K562 (cell line): ENCODE measurements at regions not wholly inside any gene's neighbourhood (a gene's known extent, or its start where the extent isn't known, plus 50 kb on each side); places are given as distances from the start of the nearest gene placed in this dataset.
"Not testable (repeated sequence)": the region's sequence is repeated elsewhere in the genome, so short reads cannot be mapped to it uniquely, and the experiment has no call there.

ENCODE experiments used
- ATAC-seq: fragments of 200-7000 bp; cut with Tn5 transposase; 3 replicates; pipeline ENCODE4 v1.9.1; 2020; ENCODE audit warnings: moderate library complexity
- BruUV-seq: library from RNA; stranded (reverse); fragments of 400-500 nt; replicated peaks from 2 replicates; lab custom pipeline; 2021; lab: Mats Ljungman, UMichigan
- CTCF ChIA-PET: fragments of 300-600 bp; formaldehyde crosslinking; extraction: SDS; loops from one replicate; lab custom pipeline; 2021; ENCODE audit warnings: low intra/inter-chr PET ratio; lab: Yijun Ruan, JAX
- POLR2A ChIA-PET: fragments of 300-600, 350-650 bp; sonication (Branson Sonifier 250); formaldehyde crosslinking; extraction: SDS; loops from one replicate; lab custom pipeline; 2021; ENCODE audit warnings: antibody characterized with exemption, inconsistent platforms; lab: Yijun Ruan, JAX
- DNase-seq, 4 experiments: peaks; one replicate each; pipeline versions ENCODE4 v3.0.0 to v3.0.0-alpha.2; 2011 to 2018; ENCODE audit warnings: low spot score in 3 of 4, mixed read lengths in 3 of 4; ENCODE audit errors: extremely low read depth in 1 of 4
- FAIRE-seq: peaks from 2 replicates; lab custom pipeline; 2011; peaks lifted over from hg19 to GRCh38; lab: Jason Lieb, UNC
- H2AFZ ChIP-seq: 2 replicates; pipeline ENCODE4 v1.6.0; 2011; ENCODE audit warnings: low read depth, low read length, control low read depth, inconsistent platforms
- H3K27ac ChIP-seq: fragments of 200-600 bp; 3 replicates; pipeline ENCODE4 v1.8.0; 2011; ENCODE audit warnings: low read depth, mild to moderate bottlenecking, control low read depth, inconsistent platforms, low read length, moderate library complexity, mixed read lengths; ENCODE audit errors: extremely low read depth
- H3K27me3 ChIP-seq, 2 experiments: fragments of 300-600 bp in 1 of 2; 2 replicates in 1 of 2; 3 replicates in 1 of 2; pipeline versions ENCODE4 v1.6.0 to v1.8.0; 2011; ENCODE audit warnings: inconsistent platforms in 2 of 2, low read length in 2 of 2, mild to moderate bottlenecking in 1 of 2, mixed read lengths in 1 of 2, moderate library complexity in 1 of 2; ENCODE audit not compliant: control insufficient read depth in 2 of 2, insufficient read depth in 2 of 2
- H3K36me3 ChIP-seq: fragments of 300-600 bp; 3 replicates; pipeline ENCODE4 v1.8.0; 2011; ENCODE audit warnings: mild to moderate bottlenecking, low read length, inconsistent platforms; ENCODE audit not compliant: control insufficient read depth, insufficient read depth
- H3K4me1 ChIP-seq, 2 experiments: fragments of 200-600 bp in 1 of 2; replicated peaks in 1 of 2; 2 replicates in 1 of 2; 3 replicates in 1 of 2; pipeline versions ENCODE4 v1.5.1 to v1.8.0; 2011; ENCODE audit warnings: inconsistent platforms in 2 of 2, low read length in 2 of 2, mild to moderate bottlenecking in 1 of 2, mixed read lengths in 1 of 2, moderate library complexity in 1 of 2; ENCODE audit not compliant: control insufficient read depth in 2 of 2, insufficient read depth in 2 of 2
- H3K4me2 ChIP-seq: 2 replicates; pipeline ENCODE4 v1.6.1; 2011; ENCODE audit warnings: low read length, control low read depth, inconsistent platforms, mixed read lengths; ENCODE audit not compliant: insufficient read depth
- H3K4me3 ChIP-seq: fragments of 200-600 bp; sonication (generic), shearing (Covaris generic); 2 replicates; pipeline ENCODE4 v1.5.1; 2016; ENCODE audit warnings: control low read depth, inconsistent platforms
- H3K79me2 ChIP-seq: fragments of 200-600 bp; 3 replicates; pipeline ENCODE4 v1.8.0; 2011; ENCODE audit warnings: low read length, inconsistent platforms; ENCODE audit not compliant: control insufficient read depth, insufficient read depth
- H3K9ac ChIP-seq, 2 experiments: 2 replicates each; pipeline versions ENCODE4 v1.6.0 to v1.6.1; 2011; ENCODE audit warnings: low read depth in 2 of 2, low read length in 2 of 2, control low read depth in 1 of 2, inconsistent platforms in 1 of 2, mild to moderate bottlenecking in 1 of 2, mixed read lengths in 1 of 2; ENCODE audit not compliant: insufficient read depth in 1 of 2
- H3K9me1 ChIP-seq: one replicate; pipeline ENCODE4 v1.6.0; 2011; ENCODE audit warnings: inconsistent platforms, mild to moderate bottlenecking, low read length, moderate library complexity; ENCODE audit not compliant: control insufficient read depth, insufficient read depth
- H3K9me3 ChIP-seq: replicated peaks from 2 replicates; pipeline ENCODE4 v1.5.1; 2011; ENCODE audit warnings: low read depth, low read length, inconsistent platforms; ENCODE audit not compliant: control insufficient read depth, insufficient read depth
- H4K20me1 ChIP-seq: replicated peaks from 2 replicates; pipeline ENCODE4 v1.6.1; 2011; ENCODE audit warnings: low read length, inconsistent platforms, mixed read lengths; ENCODE audit not compliant: control insufficient read depth, insufficient read depth
- ATF7 ChIP-seq: fragments of 450-650 bp; IDR thresholded peaks from 2 replicates; pipeline ENCODE4 v1.7.1; 2014; ENCODE audit warnings: mild to moderate bottlenecking, moderate library complexity
- FOXA1 ChIP-seq: fragments of 450-650 bp; IDR thresholded peaks from 2 replicates; pipeline ENCODE4 v1.6.1; 2016; ENCODE audit warnings: mild to moderate bottlenecking, borderline replicate concordance
- FOXA3 ChIP-seq, 2 experiments: fragments of 450-650 bp in 1 of 2; sonication (generic) in 1 of 2; formaldehyde crosslinking; IDR thresholded peaks in 1 of 2; conservative IDR thresholded peaks in 1 of 2; 2 replicates each; pipeline versions ENCODE4 v1.4.0 to v1.8.0; 2020 to 2022; ENCODE audit warnings: mild to moderate bottlenecking in 2 of 2, missing genetic modification reagents in 1 of 2
- JUND ChIP-seq, 2 experiments: IDR thresholded peaks; 2 replicates in 1 of 2; 3 replicates in 1 of 2; pipeline ENCODE4 v1.6.1; 2011; ENCODE audit warnings: borderline replicate concordance in 2 of 2, low read depth in 2 of 2, low read length in 2 of 2, improper control_type of control experiment in 1 of 2, missing biosample characterization in 1 of 2, missing genetic modification characterization in 1 of 2, missing genetic modification reagents in 1 of 2
- KDM1A ChIP-seq, 2 experiments: fragments of 450-650 bp; IDR thresholded peaks; 2 replicates each; pipeline ENCODE4 v1.6.1; 2016; ENCODE audit warnings: mild to moderate bottlenecking in 2 of 2
- SMARCA4 ChIP-seq: fragments of 450-650 bp; IDR thresholded peaks from 2 replicates; pipeline ENCODE4 v1.6.1; 2016
- VEZF1 ChIP-seq: fragments of 200-800 bp; sonication (Bioruptor generic); IDR thresholded peaks from 2 replicates; pipeline ENCODE4 v1.6.1; 2017; ENCODE audit warnings: missing genetic modification characterization, missing compliant biosample characterization
- WGBS: fragments of 100-300 bp; shearing (Covaris generic); methylation state at CpG from one replicate; pipeline ENCODE4 v1.1.6; 2016; ENCODE audit warnings: low coverage, mixed read lengths; ENCODE audit not compliant: insufficient coverage; ENCODE audit errors: missing lambda C conversion rate; 5-methylcytosine and 5-hydroxymethylcytosine counted together
- in situ Hi-C: fragments of 300-500 bp; cut with MboI; formaldehyde crosslinking; loops from 4 replicates; pipeline ENCODE4 v1.15.0; 2018; ENCODE audit warnings: inconsistent platforms, mixed read lengths
- intact Hi-C: fragments of 100-400 bp; cut with micrococcal nuclease; formaldehyde crosslinking; loops from 2 replicates; pipeline ENCODE4 v1.14.2; 2022

- intact Hi-C loops, ATAC-seq: not testable (repeated sequence)
These were observed 449.3 kb upstream of the DYNLRB2 start for GRCh38 chr16:80091453-80091852.

More at GRCh38 chr16:80091453-80091852, 449.3 kb upstream of the DYNLRB2 start:
- CTCF ChIA-PET; H3K9ac ChIP-seq; H3K9me3 ChIP-seq; H3K36me3 ChIP-seq; BruUV-seq; H3K27me3 ChIP-seq; in situ Hi-C loops; H4K20me1 ChIP-seq; H3K4me2 ChIP-seq; H3K27ac ChIP-seq; H3K4me1 ChIP-seq; H3K9me1 ChIP-seq; H3K4me3 ChIP-seq; H2AFZ ChIP-seq; FAIRE-seq; H3K79me2 ChIP-seq; TF ChIP-seq JUND (tag; IDR thresholded peaks at IDR 0.05; ENCODE audit: borderline replicate concordance, low read depth, low read length): not testable (repeated sequence)
- POLR2A ChIA-PET, result interaction anchor here (0.7 kb wide), 1 partner anchor 1218 kb away, joined by 3 read pairs; no protein-coding TSS in a partner anchor
- TF ChIP-seq JUND (IDR thresholded peaks at IDR 0.05; ENCODE audit: borderline replicate concordance, low read depth, low read length) (0 out of 2 replicates have a peak, but pooled peaks have one; percentile 9), VEZF1 (CRISPR knock-in tag) (peak; percentile 30; the same call in 1 of the 2 replicates), ATF7 (peak; percentile 58; the same call in 1 of the 2 replicates), SMARCA4 (peak; percentile 11; the same call in 1 of the 2 replicates), FOXA1 (peak; percentile 51; the same call in 1 of the 2 replicates), FOXA3 (CRISPR knock-in tag; conservative IDR thresholded peaks at IDR 0.05 in 1 of 2, IDR thresholded peaks at IDR 0.05 in 1 of 2) (peak in 1 of 2 experiments; percentile 85; a peak in 2 of 4 replicates), KDM1A (IDR thresholded peaks at IDR 0.05) (0 out of 4 replicates have a peak, but pooled peaks of 1 of the 2 experiments have one; percentile 11)
- DNase-seq, result peak in 1 of 4 experiments; percentile 8
- 1% methylated on average over 4 of the region's 4 CpGs for WGBS
